Erythroblast (primary cell): ENCODE measurements at regions not wholly inside any gene's neighbourhood (a gene's known extent, or its start where the extent isn't known, plus 50 kb on each side); places are given as distances from the start of the nearest gene placed in this dataset.

Experiments
- GATA1 ChIP-seq: IDR thresholded peaks from 2 replicates; pipeline ENCODE4 v1.6.1; 2011; ENCODE audit warnings: low read depth, mild to moderate bottlenecking, control low read depth, low read length, moderate library complexity
- POLR2A ChIP-seq: IDR thresholded peaks from 2 replicates; pipeline ENCODE4 v1.6.1; 2011; ENCODE audit warnings: mild to moderate bottlenecking, low read length

DNA sequence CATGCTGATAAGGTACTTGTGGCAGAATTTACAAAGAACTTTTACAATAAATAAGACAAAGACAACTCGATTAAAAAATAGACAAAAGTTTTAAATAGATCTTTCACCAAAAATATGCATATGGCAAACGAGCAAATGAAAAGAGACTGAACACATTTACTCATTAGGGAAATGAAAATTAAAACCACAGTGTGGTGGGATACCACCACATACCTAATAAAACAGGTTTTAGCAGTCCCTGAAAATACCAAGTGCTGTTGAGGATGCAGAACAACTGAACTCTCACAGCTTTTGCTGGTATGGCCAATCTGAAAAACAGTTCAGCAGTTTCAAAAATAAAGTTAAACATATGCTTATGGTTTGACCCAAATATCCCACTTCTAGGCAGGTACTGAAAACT lies 205.4 kb upstream of the ADO start:
- TF ChIP-seq POLR2A, result no peak
- no peak for TF ChIP-seq GATA1
